ENCODE measurements at regions not wholly inside any gene's neighbourhood (a gene's known extent, or its start where the extent isn't known, plus 50 kb on each side); places are given as distances from the start of the nearest gene placed in this dataset.

GRCh38 chr7:12054830-12055229, 156.3 kb upstream of the TMEM106B start:
- TF ChIP-seq CTCF (IDR thresholded peaks at IDR 0.05) (no peak), POLR2A (IDR thresholded peaks at IDR 0.05) (no peak)

All from right lobe of liver (tissue), 4 donors.